NCI-H510A treated with DMSO at 0.1 percent for 48 hours (cell line): ENCODE measurements at regions not wholly inside any gene's neighbourhood (a gene's known extent, or its start where the extent isn't known, plus 50 kb on each side); places are given as distances from the start of the nearest gene placed in this dataset.
A peak's percentile ranks its signal among the peaks of the same experiment; 100 is the strongest.
"Not testable (repeated sequence)": the region's sequence is repeated elsewhere in the genome, so short reads cannot be mapped to it uniquely, and the experiment has no call there.

Experiments
- DNase-seq: peaks from one replicate; lab custom pipeline; 2025; lab: John Stamatoyannopoulos, UW

DNA sequence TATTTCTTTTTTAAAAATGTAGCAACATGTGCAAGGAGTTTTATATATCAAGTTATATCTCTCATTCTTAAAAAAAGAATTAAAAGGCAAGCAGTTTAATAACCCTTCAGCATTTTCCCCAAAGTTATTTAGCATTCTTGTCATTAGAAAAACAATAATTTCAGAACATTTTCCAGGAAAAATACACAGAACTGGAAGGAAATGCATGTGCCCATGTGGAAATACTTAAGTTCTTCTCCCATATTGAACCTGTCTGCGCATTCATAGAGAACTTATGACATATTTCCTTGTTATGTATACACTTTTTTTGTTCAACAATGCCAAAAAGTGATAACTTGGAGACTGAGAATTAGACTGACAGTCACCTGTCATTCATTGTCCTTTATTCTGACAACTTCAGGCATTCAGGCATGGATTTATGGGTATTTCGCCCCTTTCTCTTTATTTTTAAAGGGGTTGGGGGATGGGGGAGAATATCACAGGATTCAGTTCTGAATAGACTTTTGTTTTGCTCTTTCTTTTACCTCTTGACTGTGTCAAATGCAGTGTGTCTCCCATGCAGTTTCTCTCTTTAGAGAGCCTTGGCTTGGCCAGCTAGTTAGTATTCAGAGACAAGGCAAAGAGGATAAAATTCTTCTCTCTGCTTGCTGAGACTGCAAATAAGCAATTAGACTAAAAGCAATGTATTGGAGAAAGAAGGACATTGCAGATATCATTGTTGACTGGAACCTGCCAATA is 701.0 kb downstream of the NR2F1-AS1 start:
- DNase-seq = no peak

DNA sequence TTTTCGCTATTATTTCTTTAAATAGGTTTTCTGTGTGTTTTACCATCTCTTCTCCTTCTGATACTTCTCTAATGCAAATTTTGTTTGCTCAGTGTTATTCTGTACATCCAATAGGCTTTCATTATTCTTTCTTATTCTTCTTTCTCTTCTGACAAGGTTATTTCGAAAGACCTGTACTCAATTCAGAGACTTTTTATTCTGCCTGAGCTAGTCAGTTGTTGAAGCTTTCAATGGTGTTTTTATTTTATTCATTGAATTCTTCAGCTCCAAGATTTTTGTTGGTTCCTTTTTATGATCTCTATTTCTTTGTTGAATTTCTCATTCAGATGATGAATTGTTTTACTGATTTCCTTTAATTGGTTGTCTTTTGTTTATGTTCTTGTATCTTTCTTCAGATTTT is 706.2 kb downstream of the NR2F1-AS1 start:
- DNase-seq = no peak

DNA sequence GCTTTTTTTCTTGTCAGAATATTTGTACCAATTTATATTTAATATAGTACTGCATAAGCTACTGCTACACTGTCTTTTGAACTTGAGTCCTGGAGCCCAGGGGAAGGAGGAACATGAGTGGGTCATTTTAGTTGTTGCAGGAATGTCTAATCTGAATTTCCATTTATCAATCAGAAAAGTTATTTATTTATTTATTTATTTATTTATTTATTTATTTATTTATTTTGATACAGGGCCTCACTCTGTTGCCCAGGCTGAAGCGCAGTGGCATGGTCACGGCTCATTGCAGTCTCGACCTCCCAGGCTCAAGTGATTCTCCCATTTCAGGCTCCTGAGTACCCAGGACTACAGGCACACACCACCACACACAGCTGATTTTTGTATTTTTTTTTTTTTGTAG is 712.6 kb downstream of the NR2F1-AS1 start:
- DNase-seq = no peak

DNA sequence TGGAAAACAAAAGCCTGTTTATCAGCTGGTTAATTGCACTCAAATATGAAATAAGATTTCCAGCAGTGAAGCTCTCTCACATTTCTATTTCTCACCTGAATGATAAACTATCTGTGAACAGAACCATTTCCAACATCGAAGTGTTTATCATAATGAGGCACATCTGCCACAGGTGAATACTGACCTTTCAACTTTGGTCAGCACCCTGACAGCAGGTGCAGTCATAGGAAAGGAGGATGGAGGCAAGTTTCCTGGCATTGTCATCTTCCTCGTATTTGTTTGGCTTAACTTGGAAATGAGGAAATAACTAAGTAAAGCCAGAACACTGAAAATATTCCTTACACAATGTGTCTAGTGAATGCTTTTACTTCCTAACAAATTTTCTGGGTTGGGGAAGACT is 716.4 kb downstream of the NR2F1-AS1 start:
- no peak for DNase-seq

DNA sequence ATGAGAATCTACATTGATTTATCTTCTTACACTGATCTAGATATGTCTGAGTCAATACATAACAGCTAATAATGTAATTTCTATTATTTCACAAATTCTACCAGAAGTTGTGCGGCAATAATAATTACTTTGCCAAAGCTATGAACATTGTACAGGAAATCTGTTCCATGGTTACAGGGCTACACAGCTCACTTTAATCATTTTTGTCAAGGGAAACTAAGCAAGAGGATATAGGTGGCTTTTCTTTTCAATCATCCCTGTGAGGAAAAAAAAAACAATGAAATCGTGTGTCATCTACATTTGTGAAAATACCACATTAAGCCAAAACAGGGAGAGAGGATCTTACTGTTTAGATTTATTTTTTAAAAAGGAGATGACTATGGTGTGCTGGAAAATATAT is 717.4 kb downstream of the NR2F1-AS1 start:
- no peak for DNase-seq

DNA sequence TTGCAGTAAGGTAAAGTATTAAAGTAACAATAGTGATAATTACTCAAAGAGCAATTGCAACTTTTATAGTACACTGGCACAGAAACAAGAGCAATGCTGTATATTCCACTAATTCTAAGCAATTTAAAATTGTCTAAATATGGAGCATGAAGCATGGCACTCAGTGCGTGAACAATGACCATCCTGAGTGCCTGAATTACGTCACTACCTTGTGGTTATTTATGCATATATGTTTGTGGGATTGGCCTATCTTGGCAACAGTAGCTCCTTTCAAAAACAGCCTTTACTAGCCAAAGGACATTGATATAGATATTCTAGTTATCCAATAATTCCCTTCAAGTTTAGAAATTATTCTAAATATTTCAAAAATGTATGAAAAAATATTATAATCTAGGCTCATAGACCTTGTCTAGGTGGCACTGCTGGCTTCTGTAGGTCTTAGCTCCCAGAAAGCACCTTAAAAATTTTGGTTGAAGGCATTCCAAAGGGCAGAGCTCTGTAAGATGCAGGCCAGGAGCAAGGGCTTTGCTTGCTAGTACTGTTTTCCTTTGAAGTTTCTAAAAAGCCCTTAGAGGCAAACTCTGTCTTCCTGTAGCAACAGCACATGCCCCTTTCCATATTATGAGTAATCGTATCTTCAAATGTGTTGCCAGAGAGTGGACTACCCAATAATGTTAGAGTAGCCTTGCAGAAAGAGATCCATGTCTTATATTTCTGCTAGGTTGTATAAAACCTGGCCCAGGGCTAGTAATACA is 719.3 kb downstream of the NR2F1-AS1 start:
- no peak for DNase-seq

DNA sequence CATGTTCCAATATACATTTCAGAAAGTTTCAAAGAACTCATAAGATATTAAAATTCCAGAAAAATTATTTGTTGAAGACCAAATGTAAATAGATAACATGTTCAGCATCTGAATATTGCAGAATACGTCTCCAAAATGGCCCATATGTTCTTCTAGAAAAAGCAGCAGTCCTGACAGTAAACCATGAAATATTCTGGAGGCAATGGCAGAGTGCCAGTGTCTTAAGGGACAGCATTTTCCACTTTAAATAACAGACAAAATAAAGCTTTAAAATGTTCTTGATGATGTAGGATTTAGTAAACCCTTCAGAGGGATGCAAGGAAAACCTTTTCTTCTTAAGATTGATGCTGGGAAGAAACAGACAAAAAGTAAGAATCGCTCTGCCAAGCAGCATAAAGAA is 721.0 kb downstream of the NR2F1-AS1 start:
- no peak for DNase-seq

DNA sequence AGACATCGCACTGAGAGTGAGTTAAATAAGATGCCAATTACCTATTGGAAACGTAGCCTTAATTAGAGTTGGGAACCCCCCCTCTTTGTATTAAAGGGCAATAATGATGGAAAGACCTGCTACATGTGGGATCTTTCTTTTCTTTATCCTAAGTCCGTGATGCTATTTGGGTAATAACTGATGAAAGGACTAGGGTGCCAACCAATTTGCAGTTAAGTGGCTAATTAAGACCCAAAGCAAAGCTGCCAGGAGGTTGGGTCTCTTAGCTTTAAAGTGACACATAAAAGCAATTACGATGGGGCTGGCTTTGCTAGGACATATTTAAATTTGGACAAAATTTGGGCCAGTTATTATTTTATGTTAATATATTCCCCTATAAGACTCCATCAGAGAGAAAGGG is 728.8 kb downstream of the NR2F1-AS1 start:
- DNase-seq = no peak

DNA sequence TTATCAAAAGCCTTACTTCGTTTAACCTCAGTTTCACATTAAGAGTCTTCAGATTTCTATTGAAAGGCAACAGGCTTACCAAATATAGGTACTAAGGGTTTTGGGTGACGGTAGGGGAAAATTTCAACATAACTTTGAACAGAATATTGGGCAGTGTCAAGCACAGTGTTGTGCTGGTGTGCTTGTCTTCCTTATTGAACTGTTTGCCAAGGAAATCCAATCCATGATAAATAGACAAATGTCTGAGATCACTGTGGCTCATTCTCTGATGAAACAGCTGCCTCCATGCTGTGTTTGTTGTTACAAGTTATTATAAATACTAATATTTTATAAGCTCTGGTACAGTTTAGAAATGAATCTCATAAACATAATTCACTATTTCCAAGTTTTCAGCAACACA is 730.1 kb downstream of the NR2F1-AS1 start:
- no peak for DNase-seq

DNA sequence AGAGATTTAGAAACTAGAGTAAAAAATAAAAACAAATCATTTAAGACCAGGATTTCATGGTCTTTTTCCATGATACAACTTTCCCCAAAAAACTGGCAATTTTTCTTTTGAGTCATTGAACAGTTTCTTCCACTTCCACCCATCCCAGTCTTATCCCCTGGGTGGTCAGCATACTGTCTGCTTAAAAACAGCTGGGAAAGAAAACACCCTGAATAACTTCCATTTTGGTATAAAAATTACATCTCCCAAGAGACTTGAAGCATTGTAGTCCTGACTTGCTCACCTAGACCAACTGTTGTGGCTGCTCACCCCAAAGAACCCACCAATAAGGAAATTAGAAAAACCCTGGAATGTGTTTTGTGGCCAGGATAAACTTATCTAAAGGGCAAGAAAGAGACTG is 731.3 kb downstream of the NR2F1-AS1 start:
- no peak for DNase-seq

DNA sequence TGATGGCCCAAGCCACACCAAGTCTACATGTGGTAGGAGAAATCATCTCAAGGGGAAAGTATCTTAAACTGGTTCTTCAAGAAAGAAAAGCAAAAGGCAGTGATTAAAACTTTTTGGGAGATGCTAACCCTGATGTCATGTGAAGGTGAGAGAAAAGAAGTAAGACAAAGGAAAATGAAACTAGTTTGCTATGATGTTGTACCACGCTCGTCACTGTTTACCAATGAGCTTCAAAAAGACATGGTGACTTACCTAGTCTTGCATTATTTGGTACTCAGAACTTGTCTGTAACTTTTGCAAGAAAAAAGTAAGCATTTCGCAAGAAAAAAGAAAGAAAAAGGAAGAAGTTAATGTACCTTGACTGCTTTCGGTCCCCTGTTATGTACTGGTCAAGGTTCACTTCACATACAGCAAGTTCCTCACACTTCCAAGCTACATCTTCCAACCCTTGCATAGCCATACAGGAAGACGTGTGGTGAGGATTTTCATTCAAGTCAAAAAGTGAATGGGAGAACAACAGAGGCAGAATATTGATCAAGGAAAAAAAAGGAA is 739.3 kb downstream of the NR2F1-AS1 start:
- no peak for DNase-seq

DNA sequence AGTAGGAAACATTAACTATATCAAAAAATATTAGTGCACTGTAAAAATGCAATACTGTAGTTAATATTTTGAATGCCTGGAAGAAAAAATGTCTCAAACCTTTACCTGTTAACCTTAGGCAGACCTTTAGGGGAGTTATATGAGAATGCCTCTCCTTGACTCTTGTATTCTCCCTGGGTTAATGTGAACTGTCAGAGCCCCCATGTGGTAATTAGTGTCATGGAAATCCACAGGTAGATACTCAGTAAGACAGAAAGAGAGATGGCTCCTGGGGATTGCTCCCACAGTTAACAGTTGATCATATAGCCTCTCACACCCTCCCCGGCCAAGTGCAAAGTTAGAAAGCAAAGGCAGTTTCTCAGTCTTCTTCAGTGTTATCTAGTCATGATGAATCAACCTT is 742.8 kb downstream of the NR2F1-AS1 start:
- DNase-seq = no peak

DNA sequence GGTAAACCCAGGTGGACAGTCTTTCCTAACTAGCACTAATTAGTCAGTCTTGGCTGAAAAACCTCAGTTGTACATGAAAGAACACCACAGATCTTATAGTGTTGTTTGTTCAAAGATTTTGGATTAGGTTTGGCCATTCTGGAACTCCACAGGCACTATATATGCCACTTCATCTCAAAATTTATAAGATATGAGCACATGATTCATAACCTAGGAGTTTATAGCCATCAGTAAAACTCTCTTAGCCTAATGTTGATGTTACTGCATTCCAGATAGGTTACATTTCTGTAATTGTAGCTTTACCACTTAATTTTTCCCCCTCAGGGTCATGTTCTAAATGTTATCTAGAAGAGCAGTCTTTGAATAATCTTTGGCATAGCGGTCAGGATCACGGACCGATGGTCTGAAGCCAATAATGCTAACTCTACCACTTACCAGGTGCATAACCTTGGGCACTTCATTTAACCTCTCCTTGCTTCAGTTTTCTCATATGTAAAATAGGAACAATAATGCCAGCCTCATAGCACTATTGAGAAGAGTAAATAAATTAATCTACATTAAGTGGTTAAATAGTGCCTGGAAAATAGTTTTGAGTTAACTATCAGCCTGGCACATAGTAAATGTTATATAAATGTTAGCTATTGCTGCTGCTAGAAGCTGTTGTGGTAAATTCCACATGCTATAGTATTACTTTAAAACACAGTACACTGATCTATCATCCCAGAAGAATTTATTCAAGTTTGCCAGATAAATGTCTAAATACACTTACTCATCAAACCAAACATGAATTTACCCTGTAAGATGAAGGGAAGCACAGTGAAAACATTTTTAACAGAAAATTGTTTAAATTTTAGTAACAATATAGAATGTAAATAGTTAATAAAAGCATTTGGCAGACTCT is 743.9 kb downstream of the NR2F1-AS1 start:
- DNase-seq = no peak

DNA sequence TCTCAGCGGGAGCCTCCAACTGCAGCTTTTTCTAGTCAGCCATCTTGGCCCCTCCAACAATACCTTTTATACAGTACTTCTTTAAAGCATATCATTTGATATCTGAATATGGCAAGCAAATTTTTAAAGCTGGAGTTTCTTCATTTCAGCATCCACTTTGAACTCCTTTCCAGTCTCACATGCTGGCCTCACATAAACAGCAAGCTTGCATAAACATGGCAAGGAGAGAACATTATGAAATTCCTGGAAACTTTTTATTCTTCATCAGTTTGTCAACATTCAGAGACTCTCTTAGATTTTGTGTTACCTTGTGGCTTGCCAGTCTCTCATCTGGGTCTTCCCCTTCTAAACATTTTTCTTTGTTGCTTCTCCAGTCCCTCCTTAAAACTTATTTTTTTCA is 745.3 kb downstream of the NR2F1-AS1 start:
- DNase-seq = no peak

DNA sequence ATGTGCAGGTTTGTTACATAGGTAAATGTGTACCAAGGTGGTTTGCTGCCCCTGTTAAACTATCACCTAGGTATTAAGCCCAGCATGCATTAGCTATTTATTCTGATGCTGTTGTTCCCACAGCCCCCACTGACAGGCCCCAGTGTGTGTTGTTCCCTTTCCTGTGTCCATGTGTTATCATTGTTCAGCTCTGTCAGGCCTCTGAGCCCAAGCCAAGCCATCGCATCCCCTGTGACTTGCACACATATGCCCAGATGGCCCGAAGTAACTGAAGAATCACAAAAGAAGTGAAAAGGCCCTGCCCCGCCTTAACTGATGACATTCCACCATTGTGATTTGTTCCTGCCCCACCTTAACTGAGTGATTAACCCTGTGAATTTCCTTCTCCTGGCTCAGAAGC is 757.5 kb downstream of the NR2F1-AS1 start:
- not testable (repeated sequence) for DNase-seq

DNA sequence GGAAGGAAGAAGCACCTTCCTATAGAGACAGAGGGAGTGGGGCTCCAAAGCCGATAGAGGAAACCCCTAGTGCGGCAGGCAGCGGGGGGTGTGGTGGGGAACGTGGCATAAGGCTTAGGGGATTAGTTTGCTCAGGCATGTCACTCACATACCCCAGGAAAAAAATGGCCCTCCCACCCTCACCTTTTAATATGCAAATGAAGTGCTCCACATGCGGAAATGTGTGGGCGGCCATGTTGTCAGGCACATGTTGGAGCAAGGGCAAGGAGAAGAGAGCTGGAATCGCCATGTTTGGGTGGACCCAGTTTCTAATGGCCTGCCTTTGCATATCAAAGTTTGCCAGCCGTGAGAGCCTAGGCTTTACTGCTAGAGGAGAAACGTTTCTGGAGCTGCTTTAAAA is 758.8 kb downstream of the NR2F1-AS1 start:
- DNase-seq = no peak

DNA sequence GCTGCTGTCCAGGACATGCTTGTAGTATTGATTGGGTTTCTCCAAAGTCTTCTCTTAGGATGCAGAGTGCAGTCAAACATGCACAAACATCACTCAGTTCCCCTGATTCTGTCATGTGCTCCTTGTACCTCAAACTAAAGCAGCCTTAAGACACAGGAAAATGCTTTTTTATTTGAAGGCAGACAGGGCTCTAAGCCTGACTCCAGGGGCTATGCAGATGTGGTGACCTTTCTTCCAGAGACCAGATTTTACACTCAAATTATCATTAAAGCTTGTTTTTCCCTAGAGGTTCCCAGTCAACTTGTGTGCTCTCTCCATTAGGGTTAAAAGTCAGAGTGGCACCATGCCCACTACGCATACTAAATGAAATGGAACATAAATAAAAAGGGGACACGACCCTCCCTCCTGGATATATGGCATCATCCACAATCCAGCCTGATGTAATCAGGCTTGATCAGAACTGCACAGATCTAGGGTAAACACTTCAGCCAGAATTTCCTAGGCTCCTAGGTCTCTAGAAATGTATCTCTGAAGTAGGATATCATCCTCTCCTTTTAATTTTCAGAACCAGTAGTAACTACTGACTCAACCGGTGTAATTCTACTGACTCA is 771.1 kb downstream of the NR2F1-AS1 start:
- no peak for DNase-seq

DNA sequence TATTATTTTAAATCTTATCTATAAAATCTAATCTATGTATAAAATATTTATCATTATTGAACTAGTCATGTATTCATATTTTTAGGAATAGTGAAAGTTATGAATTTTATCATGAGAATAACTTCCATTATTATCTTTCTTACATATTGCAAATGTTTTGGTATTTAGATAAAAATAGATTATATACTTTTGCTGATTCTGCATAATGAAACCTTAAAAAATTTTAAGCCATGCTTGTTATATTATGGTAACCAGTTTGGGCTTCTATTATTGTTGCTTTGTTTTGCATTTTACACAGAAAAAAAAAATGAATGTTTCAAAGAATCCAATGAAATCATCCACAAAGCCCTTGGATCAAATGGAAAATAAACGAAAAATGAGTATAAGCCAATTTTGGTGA is 772.5 kb downstream of the NR2F1-AS1 start:
- no peak for DNase-seq

DNA sequence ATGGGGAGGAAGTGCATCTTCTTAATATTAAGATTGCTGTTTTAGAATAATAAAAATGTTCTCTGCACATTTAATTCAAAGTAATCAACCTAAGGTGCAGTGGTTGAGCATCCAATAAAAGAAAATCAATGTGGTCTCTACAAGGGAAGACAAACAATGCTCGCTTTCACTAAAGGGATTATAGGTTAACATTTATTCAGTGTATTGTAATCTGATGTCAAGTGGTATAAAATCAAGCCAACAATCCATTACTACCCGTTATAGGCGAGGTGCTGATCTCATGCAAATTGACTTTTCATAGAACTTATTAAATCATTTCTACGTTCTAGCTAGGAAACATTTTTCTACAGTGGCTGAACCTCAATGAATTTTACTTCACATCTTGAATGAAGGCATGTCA is 773.9 kb downstream of the NR2F1-AS1 start:
- no peak for DNase-seq

DNA sequence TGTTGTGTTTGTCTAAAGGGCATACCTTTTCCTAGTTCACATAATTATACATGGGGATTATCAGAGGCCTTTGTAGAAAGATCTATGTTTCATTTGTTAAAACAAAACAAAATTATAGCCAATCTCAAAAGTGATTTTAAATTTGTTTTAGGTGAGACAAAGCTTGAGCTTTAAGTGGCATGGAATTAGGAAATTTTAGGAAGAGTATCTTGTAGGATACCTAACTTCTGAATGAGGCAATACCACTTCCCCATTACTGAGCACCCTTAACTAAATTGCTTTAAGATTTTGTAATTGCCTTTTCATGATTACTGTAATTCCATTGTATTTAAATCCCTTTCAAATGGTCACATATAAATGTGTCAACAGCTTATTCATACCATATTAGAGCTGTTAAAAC is 775.6 kb downstream of the NR2F1-AS1 start:
- DNase-seq = no peak

DNA sequence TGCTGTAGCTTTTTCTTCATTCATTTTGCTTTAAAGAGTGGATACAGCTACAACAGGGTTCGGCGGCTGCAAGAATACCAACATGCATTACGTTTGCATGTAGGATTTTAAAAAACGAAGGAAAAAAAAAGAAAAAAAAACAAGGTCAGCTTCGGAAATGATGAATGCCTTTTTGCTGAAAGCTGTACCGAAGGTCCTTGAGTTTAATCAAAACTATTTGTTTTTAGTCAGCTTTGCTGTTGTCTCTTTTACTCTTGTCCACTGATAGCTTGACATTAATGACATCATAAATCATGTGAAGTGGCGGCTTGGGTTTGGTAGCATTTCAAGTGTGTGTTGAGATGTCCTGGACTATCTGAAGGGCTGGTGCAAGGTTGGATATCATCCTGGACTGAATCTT is 779.1 kb downstream of the NR2F1-AS1 start:
- DNase-seq = peak; percentile 68

DNA sequence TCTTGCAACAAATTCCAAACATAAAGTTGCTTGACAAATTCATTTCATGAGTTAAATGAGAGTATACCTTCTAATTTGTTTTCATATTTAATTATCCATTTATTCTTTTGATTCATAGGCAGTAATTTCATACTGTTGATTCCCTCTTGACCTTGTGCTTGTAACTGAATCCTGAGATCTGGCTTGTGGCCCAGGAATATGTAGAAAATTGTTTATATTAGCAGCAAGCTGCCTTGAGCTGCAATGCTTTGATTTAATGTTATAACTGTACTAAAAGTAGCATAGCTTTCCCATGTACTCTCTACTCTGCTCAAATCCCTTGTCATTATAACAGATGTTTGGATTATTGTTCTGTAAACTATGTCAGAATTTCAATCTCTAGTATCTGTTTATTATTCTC is 780.7 kb downstream of the NR2F1-AS1 start:
- peak; percentile 34 for DNase-seq
